Astrocyte of the cerebellum (primary cell): ENCODE measurements at regions not wholly inside any gene's neighbourhood (a gene's known extent, or its start where the extent isn't known, plus 50 kb on each side); places are given as distances from the start of the nearest gene placed in this dataset.

ENCODE experiments used
- DNase-seq: peaks from one replicate; pipeline ENCODE4 v3.0.0-alpha.2; 2011; ENCODE audit warnings: low read depth
- H3K4me3 ChIP-seq: 2 replicates; pipeline ENCODE4 v1.5.1; 2011; ENCODE audit warnings: mild to moderate bottlenecking, low read depth, low read length, moderate library complexity
- CTCF ChIP-seq: IDR thresholded peaks from 2 replicates; pipeline ENCODE4 v1.5.1; 2012; ENCODE audit warnings: low read length, low read depth, moderate library complexity, mild to moderate bottlenecking; ENCODE audit errors: missing control alignments
- in situ Hi-C: cut with HindIII; loops from 2 replicates; pipeline ENCODE4 v1.10.0; 2017; ENCODE audit warnings: low sequenced_read_pairs

- no peak for DNase-seq
- in situ Hi-C loops = no loop called here
- H3K4me3 ChIP-seq = no peak overlapping the region
- no peak for TF ChIP-seq CTCF
These were observed 1457.5 kb upstream of the CDH9 start for GRCh38 chr5:28495876-28496275.

- in situ Hi-C loops = no loop called here
- DNase-seq = no peak
- H3K4me3 ChIP-seq = no peak overlapping the region
- no peak for TF ChIP-seq CTCF
These were observed 1455.1 kb upstream of the CDH9 start for GRCh38 chr5:28493456-28493855.

- no peak for DNase-seq
- no peak overlapping the region for H3K4me3 ChIP-seq
These were observed 1450.4 kb upstream of the CDH9 start for GRCh38 chr5:28488752-28489151.

GRCh38 chr5:28483327-28484025 lies 1445.1 kb upstream of the CDH9 start:
- DNase-seq = no peak
- H3K4me3 ChIP-seq = no peak overlapping the region
- in situ Hi-C loops = no loop called here
- no peak for TF ChIP-seq CTCF

More at GRCh38 chr5:28488752-28489151, 1450.4 kb upstream of the CDH9 start:
- in situ Hi-C loops = no loop called here
- no peak for TF ChIP-seq CTCF

GRCh38 chr5:28473531-28474107 lies 1435.2 kb upstream of the CDH9 start:
- peak; percentile 37 for TF ChIP-seq CTCF
- in situ Hi-C loops = no loop called here
- DNase-seq = peak; percentile 19

GRCh38 chr5:28468166-28468565 lies 1429.8 kb upstream of the CDH9 start:
- H3K4me3 ChIP-seq = no peak overlapping the region
- no peak for DNase-seq
- TF ChIP-seq CTCF = no peak
- in situ Hi-C loops = no loop called here

More at GRCh38 chr5:28473531-28474107, 1435.2 kb upstream of the CDH9 start:
- H3K4me3 ChIP-seq = no peak overlapping the region
